Testis (tissue), 2 donors: ENCODE measurements at regions not wholly inside any gene's neighbourhood (a gene's known extent, or its start where the extent isn't known, plus 50 kb on each side); places are given as distances from the start of the nearest gene placed in this dataset.

Experiments used
- POLR2A ChIP-seq: fragments of 450-650 bp; IDR thresholded peaks from one replicate; pipeline ENCODE4 v1.6.1; 2017; ENCODE audit warnings: antibody characterized with exemption, mild to moderate bottlenecking, moderate library complexity
- TF ChIP-seq, protein P1 (sequence below), 3 experiments: fragments of 450-650 bp in 2 of 3; fragments of 200-600 bp in 1 of 3; sonication (generic) in 1 of 3; IDR thresholded peaks; one replicate each; pipeline ENCODE4 v1.5.1; 2016 to 2019; ENCODE audit warnings: antibody characterized with exemption in 3 of 3, mild to moderate bottlenecking in 2 of 3, moderate library complexity in 1 of 3

DNA sequence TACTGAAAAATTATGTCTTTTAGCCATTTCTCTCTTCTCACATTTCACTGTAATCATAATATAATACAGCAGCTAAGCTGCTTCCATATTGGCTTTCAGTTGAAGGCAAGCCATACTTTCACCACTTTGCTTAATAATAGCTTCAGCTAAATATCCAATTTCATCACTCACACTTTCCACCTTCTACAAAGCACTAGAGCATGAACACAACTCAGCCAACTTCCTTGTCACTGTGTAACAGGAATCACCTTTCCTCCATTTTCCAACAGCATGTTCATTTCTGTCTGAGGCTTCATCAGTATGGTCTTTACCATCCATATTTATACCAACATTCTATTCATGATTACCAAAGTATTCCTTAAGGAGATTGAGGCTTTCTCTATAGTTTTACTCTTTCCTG lies 219.8 kb upstream of the CTSO start:
- TF ChIP-seq, protein P1, sequence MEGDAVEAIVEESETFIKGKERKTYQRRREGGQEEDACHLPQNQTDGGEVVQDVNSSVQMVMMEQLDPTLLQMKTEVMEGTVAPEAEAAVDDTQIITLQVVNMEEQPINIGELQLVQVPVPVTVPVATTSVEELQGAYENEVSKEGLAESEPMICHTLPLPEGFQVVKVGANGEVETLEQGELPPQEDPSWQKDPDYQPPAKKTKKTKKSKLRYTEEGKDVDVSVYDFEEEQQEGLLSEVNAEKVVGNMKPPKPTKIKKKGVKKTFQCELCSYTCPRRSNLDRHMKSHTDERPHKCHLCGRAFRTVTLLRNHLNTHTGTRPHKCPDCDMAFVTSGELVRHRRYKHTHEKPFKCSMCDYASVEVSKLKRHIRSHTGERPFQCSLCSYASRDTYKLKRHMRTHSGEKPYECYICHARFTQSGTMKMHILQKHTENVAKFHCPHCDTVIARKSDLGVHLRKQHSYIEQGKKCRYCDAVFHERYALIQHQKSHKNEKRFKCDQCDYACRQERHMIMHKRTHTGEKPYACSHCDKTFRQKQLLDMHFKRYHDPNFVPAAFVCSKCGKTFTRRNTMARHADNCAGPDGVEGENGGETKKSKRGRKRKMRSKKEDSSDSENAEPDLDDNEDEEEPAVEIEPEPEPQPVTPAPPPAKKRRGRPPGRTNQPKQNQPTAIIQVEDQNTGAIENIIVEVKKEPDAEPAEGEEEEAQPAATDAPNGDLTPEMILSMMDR (IDR thresholded peaks at IDR 0.05) = no peak
- no peak for TF ChIP-seq POLR2A
